Progenitor cell of endocrine pancreas (in vitro differentiated cells): ENCODE measurements at regions not wholly inside any gene's neighbourhood (a gene's known extent, or its start where the extent isn't known, plus 50 kb on each side); places are given as distances from the start of the nearest gene placed in this dataset.

Experiments
- DNase-seq: peaks from one replicate; pipeline ENCODE4 v3.0.0; 2021; ENCODE audit warnings: low spot score; ENCODE audit not compliant: unreplicated experiment
- H3K27ac Mint-ChIP-seq: 2 replicates; pipeline ENCODE4 v1.8.0; 2021; ENCODE audit warnings: mild to moderate bottlenecking, moderate library complexity, mixed read lengths
- H3K27me3 Mint-ChIP-seq: 2 replicates; pipeline ENCODE4 v1.8.0; 2021; ENCODE audit warnings: mixed read lengths
- H3K36me3 Mint-ChIP-seq: 2 replicates; pipeline ENCODE4 v1.8.0; 2022; ENCODE audit warnings: mixed read lengths; ENCODE audit not compliant: insufficient read depth
- H3K4me1 Mint-ChIP-seq: 2 replicates; pipeline ENCODE4 v1.8.0; 2021; ENCODE audit warnings: low read depth, mixed read lengths
- H3K4me3 Mint-ChIP-seq: 2 replicates; pipeline ENCODE4 v1.8.0; 2021; ENCODE audit warnings: low read depth, mild to moderate bottlenecking, moderate library complexity, mixed read lengths
- H3K9me3 Mint-ChIP-seq: 2 replicates; pipeline ENCODE4 v1.8.0; 2021; ENCODE audit warnings: low read depth, mixed read lengths
- CTCF ChIP-seq: fragments of 200-600 bp; sonication (generic); IDR thresholded peaks from one replicate; pipeline ENCODE4 v1.5.0; 2021; ENCODE audit warnings: antibody characterized with exemption, mild to moderate bottlenecking; ENCODE audit not compliant: unreplicated experiment

DNA sequence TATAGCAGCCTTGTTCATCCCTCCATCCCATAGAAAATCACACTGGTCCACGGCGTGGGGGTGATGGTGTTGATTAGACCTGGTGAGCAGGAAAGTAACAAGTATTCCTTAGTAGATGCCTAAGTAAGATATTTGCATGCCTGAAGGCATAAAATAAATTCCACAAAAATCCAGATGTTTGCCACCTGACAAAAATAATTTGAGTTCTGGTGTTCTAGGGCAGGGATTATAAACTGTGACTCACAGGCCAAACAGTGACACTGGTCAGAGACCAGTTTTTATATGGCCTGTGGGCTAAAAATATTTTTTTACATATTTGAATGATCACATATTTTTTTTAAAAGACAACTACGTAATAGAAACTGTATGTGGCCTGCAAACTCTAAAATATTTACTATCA is 310.7 kb downstream of the RFC3 start:
- no peak overlapping the region for H3K4me3 Mint-ChIP-seq
- H3K27ac Mint-ChIP-seq, result no peak overlapping the region
- DNase-seq, result no peak
- H3K27me3 Mint-ChIP-seq, result no peaks in the 10 kb centered on the region
- H3K9me3 Mint-ChIP-seq, result peaks cover 3% of the 10 kb centered on the region
- no peak for TF ChIP-seq CTCF
- H3K4me1 Mint-ChIP-seq, result peaks cover 12% of the 10 kb centered on the region
- H3K36me3 Mint-ChIP-seq, result no peaks in the 10 kb centered on the region

DNA sequence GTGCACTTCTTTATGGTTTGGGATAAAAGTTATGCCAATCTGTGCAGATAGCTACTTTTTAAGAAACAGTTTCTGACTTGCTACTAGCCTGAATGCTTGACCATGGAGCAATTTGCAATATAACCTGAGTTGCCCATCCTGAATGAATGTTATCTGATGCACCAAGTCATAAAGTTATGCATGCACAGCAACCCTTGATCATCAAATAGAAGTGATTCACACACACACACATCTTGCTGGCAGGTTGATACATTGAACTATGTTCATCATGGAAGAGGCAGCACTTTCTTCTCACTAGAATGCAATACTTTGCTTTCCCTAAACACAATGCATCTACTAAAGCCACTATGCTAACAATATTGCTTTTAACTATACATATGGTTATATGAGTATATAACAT is 311.5 kb downstream of the RFC3 start:
- no peak for TF ChIP-seq CTCF
- Mint-ChIP-seq H3K27me3 (no peaks in the 10 kb centered on the region), H3K4me3 (no peak overlapping the region)

DNA sequence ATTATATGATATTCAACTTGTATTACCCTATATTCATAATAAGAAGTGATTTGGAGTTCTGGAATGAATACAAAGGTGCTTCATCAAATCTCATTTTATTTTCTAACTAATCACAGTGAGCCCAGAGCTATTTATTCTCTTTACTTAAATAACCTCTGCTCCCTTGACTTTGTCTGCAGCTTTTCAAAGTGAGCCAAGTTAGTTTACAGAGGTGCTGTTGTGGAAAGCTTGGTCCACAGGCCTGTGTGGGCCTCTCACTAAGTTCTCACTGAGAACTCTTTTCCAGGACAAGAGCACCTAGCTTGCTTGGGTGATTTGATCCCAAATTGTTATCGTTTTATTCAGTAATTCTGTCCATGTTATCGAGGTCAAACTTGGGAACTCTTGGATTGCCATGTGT is 319.3 kb downstream of the RFC3 start:
- Mint-ChIP-seq H3K4me1 (peaks cover 8% of the 10 kb centered on the region), H3K4me3 (no peak overlapping the region), H3K27ac (no peak overlapping the region), H3K27me3 (no peaks in the 10 kb centered on the region), H3K36me3 (no peaks in the 10 kb centered on the region), H3K9me3 (no peaks in the 10 kb centered on the region)
- DNase-seq, result no peak
- no peak for TF ChIP-seq CTCF

More for the DNA sequence above, 311.5 kb downstream of the RFC3 start:
- H3K36me3 Mint-ChIP-seq, result no peaks in the 10 kb centered on the region
- peaks cover 3% of the 10 kb centered on the region for H3K9me3 Mint-ChIP-seq
- no peak overlapping the region for H3K27ac Mint-ChIP-seq
- DNase-seq, result no peak
- peaks cover 8% of the 10 kb centered on the region for H3K4me1 Mint-ChIP-seq

- H3K4me3 Mint-ChIP-seq, result no peak overlapping the region
- no peaks in the 10 kb centered on the region for H3K9me3 Mint-ChIP-seq
- no peak for DNase-seq
- H3K27ac Mint-ChIP-seq, result peak overlapping the region; percentile 90
- no peak for TF ChIP-seq CTCF
- H3K36me3 Mint-ChIP-seq, result no peaks in the 10 kb centered on the region
- no peaks in the 10 kb centered on the region for H3K27me3 Mint-ChIP-seq
- peaks cover 8% of the 10 kb centered on the region for H3K4me1 Mint-ChIP-seq
Observed at GRCh38 chr13:34139660-34140227, 321.8 kb downstream of the RFC3 start.

DNA sequence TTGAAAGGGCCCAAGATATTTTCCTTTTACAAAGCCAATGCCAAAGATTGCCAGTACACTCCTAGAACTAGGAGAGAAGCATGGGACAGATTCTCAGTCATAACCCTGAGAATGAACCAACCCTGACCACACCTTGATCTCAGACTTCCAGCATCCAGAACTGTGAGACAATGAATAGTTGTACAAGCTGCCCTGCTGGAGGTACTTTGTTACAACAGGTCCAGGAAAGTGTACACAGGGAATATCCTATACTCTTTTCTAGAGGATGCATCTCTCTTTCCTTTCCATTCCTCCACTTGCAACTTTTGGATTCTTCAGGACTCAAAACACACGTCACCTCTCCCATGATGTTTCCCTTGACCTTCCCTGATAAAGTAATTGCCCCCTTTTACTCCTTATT is 325.7 kb downstream of the RFC3 start:
- DNase-seq, result no peak
- Mint-ChIP-seq H3K27ac (no peak overlapping the region), H3K36me3 (no peaks in the 10 kb centered on the region), H3K27me3 (no peaks in the 10 kb centered on the region), H3K9me3 (no peaks in the 10 kb centered on the region), H3K4me1 (peaks cover 12% of the 10 kb centered on the region), H3K4me3 (no peak overlapping the region)
- no peak for TF ChIP-seq CTCF
